HG03469 (cell line): ENCODE measurements at regions not wholly inside any gene's neighbourhood (a gene's known extent, or its start where the extent isn't known, plus 50 kb on each side); places are given as distances from the start of the nearest gene placed in this dataset.

Source experiments
- ATAC-seq: cut with Tn5 transposase; IDR thresholded peaks from one replicate; pipeline ENCODE4 v1.9.1; 2021; ENCODE audit warnings: mild to moderate bottlenecking, moderate library complexity, moderate number of reproducible peaks; ENCODE audit not compliant: unreplicated experiment

DNA sequence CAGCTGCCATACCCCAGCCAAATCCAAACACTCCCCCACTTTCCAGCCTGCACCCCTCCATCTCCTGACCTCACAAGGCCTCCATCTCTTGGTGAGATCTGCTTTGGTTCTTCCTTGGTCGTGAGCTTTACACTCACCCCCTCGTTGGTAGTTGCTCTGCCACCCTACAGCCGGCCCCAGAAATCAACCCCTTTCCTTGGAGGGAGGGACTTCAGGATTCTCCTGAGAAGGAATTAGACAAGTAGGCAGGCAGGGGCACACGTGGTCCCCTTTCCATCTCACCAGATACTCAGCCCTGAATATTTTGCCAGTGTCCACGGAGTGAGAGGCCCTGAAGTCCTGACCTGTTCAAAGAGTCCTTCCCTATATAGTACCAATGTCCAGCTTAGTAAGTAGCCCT, 120.0 kb upstream of the PWP1 start:
- ATAC-seq: no peak

GRCh38 chr12:107567876-107568619, 117.6 kb upstream of the PWP1 start:
- no peak for ATAC-seq

- no peak for ATAC-seq
Observed at GRCh38 chr12:107568718-107569117, 116.9 kb upstream of the PWP1 start.

DNA sequence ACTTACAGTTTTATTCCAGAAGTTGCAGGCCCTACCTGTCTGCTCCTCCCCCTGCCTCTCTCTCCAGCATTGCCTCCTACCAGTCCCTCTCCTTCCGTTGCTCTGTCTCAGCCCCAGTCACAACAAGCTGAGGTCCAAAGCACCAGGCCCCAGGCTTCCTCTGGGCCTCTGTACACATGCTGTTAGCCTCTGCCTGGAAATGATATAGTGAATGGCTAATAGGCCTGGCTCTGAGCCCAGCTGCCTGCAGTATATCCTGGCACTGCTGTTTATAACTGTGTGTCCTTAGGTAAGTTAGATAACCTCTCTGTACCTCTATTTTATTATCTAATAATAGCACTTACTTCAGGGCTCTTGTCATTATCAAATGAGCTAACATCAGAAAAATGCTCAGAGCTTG, 114.9 kb upstream of the PWP1 start:
- ATAC-seq: no peak

DNA sequence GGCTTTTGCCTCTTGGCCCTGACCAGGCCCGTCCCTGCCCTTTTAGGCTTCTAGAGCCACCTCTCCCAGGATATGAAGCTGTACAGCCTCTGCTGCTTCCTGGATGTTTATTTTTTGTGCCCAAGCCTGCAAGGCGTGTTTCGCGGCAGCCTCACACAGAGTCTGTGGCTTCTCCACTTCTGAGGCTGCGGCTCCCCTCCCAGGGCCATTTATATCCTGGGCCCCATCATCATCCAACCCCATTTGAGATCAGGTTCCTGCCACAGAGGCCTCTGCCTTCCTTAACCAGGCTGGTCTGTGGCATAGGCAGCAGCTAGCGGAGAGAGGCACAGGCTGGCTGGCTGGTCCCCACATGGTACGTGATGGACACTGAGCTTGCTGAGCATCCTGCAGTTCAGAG, 114.1 kb upstream of the PWP1 start:
- ATAC-seq: no peak

GRCh38 chr12:107574691-107575090, 110.9 kb upstream of the PWP1 start:
- ATAC-seq: no peak

DNA sequence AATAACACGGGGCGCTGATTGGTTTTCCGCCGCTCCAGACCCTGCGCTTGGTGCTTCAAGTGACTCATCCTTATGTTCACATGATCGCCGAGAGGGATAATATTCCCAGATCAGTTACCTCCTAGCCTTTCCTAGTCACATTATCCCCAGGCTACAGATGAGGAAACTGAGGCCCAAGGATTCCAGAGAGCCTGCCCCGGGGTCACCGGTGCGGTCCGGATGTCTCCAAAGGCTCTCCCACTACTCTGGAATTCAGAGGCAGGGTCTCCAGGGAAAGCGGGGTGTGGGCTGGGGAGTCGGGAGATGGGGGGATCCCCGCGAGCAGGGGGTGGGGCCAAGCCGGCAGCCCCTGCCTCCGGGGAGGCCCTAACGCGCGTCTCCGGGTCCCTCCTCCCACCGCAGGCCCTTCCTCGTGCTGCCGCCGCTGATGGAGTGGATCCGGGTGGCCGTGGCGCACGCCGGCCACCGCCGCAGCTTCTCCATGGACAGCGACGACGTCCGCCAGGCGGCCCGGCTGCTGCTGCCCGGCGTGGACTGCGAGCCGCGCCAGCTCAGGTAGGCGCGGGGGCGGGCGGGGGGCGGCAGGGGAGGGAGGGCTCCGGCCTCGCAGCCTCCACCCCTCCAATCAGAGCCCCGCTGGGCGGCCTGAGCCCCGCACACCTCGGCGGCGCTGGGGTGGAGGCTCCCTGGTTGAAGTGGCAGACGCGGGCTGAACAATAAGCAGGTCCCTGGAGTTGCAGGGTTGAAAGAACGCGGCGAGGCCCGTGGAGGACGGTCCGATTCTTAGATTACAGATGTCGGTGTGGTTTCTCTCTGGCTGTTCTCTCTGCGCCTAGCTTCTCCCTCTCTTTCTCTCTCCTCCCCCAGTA, 104.6 kb upstream of the PWP1 start:
- ATAC-seq: no peak

DNA sequence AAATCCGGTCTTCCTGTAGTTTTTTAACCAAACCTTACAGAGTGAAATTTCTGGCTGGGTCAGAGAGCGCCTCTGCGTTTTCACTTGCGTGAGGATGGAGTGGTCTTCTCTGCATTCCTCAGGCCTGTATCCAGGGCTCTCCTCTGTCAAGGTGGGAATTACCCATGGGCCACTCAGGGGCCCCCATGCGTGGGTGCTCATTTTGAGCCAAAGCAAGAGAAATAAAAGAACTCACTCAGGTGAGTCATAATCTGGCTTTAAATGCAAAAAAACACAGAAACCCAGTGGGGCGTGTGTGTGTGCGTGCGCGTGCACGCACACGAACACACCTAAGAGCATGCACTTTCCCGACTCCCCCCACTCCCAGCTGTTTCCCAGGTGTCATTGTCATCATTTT, 104.0 kb upstream of the PWP1 start:
- no peak for ATAC-seq

DNA sequence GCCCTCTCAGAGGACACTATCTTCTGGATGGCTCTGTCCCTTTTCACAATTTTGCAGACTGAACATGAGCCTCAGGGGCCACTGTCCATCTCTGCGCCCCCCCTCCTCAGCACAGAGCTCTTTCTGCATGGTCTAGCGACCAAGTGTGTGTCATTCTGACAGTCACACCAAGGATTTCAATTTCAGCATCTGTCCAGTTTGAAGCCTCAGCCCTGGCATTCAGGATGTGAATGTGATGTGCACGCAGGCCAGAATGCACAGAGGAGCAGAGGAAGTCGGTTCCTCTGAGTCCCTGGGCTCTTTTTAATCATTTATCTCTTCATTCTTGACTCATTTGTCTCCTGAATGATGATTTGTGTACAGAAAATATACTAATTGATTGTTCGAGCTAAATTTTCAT, 102.0 kb upstream of the PWP1 start:
- ATAC-seq: no peak

GRCh38 chr12:107584563-107584962, 101.0 kb upstream of the PWP1 start:
- no peak for ATAC-seq

GRCh38 chr12:107586256-107586970, 99.2 kb upstream of the PWP1 start:
- ATAC-seq: no peak

DNA sequence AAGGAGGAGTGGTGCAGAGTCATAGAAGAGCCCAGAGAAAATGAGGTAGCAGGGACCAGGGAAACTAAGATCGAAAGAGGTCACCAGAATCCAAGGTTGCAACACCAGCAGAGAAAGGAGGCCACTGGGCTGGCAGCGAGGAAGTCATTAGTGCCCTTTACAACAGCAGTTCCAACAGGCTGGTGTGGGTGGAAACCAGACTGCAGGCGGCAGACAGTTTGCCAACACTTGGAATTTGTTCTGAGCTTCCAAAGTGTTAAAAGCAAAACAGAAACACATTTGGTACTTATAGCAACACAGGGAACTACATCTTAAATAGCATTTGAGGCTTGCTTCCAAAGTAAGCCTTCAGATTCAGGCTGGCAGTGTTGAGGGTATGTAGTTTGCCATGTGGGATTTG, 95.2 kb upstream of the PWP1 start:
- ATAC-seq: no peak

DNA sequence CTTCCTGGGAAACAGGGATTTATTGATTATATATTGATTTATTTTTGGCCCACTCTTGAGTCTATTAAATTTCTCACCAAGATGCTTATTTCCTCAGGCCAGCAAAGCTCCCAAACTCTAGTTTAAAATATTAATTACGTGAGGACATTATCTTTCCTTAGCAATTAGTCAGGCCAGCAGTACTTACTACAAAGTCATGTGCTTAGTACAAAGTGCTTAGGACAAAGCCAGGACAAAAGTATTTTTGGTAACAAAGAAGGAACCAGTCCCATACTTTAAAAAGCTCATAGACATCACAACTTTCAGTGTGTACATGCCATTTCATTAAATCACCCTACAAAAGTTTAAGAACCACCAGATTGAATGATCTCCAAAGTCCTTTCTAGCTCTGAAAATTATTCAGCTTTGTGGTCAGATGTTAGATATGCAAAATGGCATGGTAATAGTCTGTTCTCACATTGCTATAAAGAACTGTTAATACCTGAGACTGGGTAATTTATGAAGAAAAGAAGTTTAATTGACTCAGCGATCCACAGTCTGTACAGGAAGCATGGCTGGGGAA, 94.7 kb upstream of the PWP1 start:
- ATAC-seq: no peak

DNA sequence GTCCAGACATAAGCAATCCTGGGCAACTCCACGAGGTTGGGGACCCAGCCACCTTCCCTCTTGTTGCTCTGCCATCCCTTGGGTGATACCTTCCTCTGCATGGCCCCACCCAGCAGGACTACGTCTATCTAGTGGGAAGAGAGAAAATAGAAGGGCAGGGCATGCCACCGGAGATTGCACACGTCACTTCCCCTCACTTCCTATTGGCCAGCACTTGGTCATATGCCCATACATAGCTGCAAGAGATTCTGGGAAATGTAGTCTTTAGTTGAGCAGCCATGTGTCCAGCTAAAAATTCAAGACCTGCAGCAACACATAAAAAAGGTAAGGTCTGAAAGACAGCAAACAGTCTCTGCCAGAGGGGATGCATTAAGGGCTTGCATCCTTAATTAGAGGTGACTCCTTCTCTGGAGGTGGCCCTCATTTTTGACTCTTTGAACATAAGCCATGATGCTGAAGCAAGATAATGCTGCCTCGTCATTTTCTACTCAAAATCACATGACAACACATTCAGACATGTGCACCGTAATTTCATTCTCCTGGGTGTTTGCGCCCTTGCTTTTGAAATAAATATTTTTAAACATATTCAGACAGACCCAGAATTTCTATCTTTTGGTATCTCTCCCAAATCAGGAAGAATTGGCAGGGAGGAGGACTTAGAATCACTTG, 91.8 kb upstream of the PWP1 start:
- no peak for ATAC-seq

- ATAC-seq: no peak
Observed at GRCh38 chr12:107594995-107595394, 90.6 kb upstream of the PWP1 start.

GRCh38 chr12:107597695-107598410, 87.7 kb upstream of the PWP1 start:
- no peak for ATAC-seq

- ATAC-seq: no peak
Observed at GRCh38 chr12:107598906-107599305, 86.7 kb upstream of the PWP1 start.

DNA sequence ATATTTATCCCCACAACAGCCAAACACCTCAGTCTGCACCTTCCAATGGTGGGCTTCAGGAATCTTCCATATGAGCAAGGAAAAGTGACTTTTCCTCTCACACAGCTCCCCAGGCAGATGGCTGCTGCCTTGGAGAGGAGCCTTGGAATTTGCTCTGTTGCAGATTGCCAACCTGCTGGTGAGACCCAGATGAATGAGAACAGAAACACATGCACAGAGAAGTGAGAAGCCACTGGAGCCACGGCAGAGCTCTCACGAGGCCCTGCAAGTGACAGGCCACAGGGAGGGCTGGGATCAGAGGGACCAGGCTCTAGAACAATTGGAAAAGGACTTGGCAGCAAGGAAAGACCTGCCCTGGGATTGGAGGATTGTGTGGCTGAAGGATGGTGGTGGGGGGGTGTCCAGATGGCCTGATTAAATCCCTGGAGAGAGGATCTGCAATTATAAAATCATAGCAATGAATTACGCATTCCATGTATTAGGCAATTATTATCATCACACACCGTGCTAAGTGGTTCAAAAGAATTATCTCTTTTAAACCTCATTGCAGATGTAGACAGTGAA, 84.9 kb upstream of the PWP1 start:
- ATAC-seq: no peak

- no peak for ATAC-seq
Observed at GRCh38 chr12:107602446-107602845, 83.2 kb upstream of the PWP1 start.

DNA sequence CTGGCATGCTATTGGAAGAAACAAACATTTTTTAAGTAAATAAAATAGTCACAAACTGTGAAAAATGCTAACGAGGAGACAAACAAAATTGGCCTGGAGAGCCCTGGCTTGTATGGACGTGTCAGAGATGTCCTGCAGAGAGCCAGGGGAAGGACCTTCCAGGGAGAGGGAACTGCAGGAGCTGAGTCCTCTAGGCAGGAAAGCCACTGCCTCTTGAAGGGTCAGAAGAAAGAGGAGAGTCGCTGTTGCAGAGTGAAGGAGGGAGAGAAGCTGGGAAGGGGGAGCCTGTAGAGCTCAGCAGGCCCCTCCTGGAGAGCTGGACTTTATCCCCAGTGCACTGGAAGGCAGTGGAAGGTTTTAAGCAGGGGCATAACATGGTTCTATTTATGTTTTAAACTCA, 80.3 kb upstream of the PWP1 start:
- no peak for ATAC-seq
